ENCODE measurements at regions not wholly inside any gene's neighbourhood (a gene's known extent, or its start where the extent isn't known, plus 50 kb on each side); places are given as distances from the start of the nearest gene placed in this dataset.

GRCh38 chr2:175393851-175394250, 212.3 kb upstream of the ATP5MC3 start:
- Mint-ChIP-seq H3K4me3 (no peak overlapping the region), H3K27ac (no peak overlapping the region), H3K36me3 (ENCODE audit: low read depth) (no peaks in the 10 kb centered on the region), H3K9me3 (peaks cover 3% of the 10 kb centered on the region), H3K4me1 (no peaks in the 10 kb centered on the region), H3K27me3 (no peaks in the 10 kb centered on the region)
- no peak for TF ChIP-seq CTCF (IDR thresholded peaks at IDR 0.05)
- ChIA-PET POLR2A (no interaction called here), CTCF (no interaction called here)
- ATAC-seq (ENCODE audit: low read depth) (no peak), DNase-seq (no peak)
- intact Hi-C loops (cut with micrococcal nuclease), result no loop called here

- H3K9me3 Mint-ChIP-seq, result peaks cover 23% of the 10 kb centered on the region
- no peak for DNase-seq
- intact Hi-C loops (cut with micrococcal nuclease), result no loop called here
- no peak for ATAC-seq (ENCODE audit: low read depth)
- H3K27me3 Mint-ChIP-seq, result peaks cover 2% of the 10 kb centered on the region
- H3K4me3 Mint-ChIP-seq, result no peak overlapping the region
- no peaks in the 10 kb centered on the region for H3K36me3 Mint-ChIP-seq (ENCODE audit: low read depth)
- no peak overlapping the region for H3K27ac Mint-ChIP-seq
- POLR2A ChIA-PET, result no interaction called here
- CTCF ChIA-PET, result interaction anchor here (0.6 kb wide), 1 partner anchor 17 kb away, joined by 3 read pairs; no protein-coding TSS in a partner anchor
- TF ChIP-seq CTCF (IDR thresholded peaks at IDR 0.05), result no peak
- no peaks in the 10 kb centered on the region for H3K4me1 Mint-ChIP-seq
Measured at GRCh38 chr2:175383286-175383685, 201.8 kb upstream of the ATP5MC3 start.

DNA sequence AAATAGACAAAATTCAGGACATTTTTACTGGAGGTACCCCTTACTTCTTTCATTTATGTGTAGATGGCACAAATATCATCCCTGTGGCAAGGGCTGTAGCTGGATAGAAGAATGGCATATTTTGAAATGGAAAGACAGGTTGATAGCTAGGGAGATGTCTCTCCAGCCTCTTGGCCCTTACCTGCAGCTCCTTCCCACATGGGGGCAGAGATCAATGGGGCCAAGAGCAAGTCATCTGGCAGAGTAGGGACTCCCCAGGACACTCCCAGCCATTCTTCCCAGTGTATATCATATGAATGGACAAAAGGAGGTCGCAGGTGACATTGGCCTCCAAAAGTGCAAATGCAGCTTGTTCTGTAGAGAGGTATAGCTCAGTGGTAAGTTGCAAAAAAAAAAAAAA, 192.2 kb upstream of the ATP5MC3 start:
- no peaks in the 10 kb centered on the region for H3K9me3 Mint-ChIP-seq
- no peaks in the 10 kb centered on the region for H3K36me3 Mint-ChIP-seq (ENCODE audit: low read depth)
- ChIA-PET POLR2A (no interaction called here), CTCF (interaction anchor here (0.8 kb wide), 1 partner anchor 8 kb away, joined by 3 read pairs; no protein-coding TSS in a partner anchor)
- intact Hi-C loops (cut with micrococcal nuclease), result no loop called here
- H3K4me1 Mint-ChIP-seq, result no peaks in the 10 kb centered on the region
- ATAC-seq (ENCODE audit: low read depth), result no peak
- H3K4me3 Mint-ChIP-seq, result no peak overlapping the region
- H3K27me3 Mint-ChIP-seq, result peaks cover 2% of the 10 kb centered on the region
- TF ChIP-seq CTCF (IDR thresholded peaks at IDR 0.05), result no peak
- no peak for DNase-seq
- H3K27ac Mint-ChIP-seq, result no peak overlapping the region

- no peak overlapping the region for H3K27ac Mint-ChIP-seq
- no peak for TF ChIP-seq CTCF (IDR thresholded peaks at IDR 0.05)
- no peaks in the 10 kb centered on the region for H3K4me1 Mint-ChIP-seq
- no peaks in the 10 kb centered on the region for H3K9me3 Mint-ChIP-seq
- intact Hi-C loops (cut with micrococcal nuclease), result no loop called here
- peaks cover 2% of the 10 kb centered on the region for H3K27me3 Mint-ChIP-seq
- no peak for ATAC-seq (ENCODE audit: low read depth)
- CTCF ChIA-PET, result no interaction called here
- no peak for DNase-seq
- no peak overlapping the region for H3K4me3 Mint-ChIP-seq
- POLR2A ChIA-PET, result no interaction called here
- H3K36me3 Mint-ChIP-seq (ENCODE audit: low read depth), result no peaks in the 10 kb centered on the region
Measured at GRCh38 chr2:175372704-175373701, 191.5 kb upstream of the ATP5MC3 start.

DNA sequence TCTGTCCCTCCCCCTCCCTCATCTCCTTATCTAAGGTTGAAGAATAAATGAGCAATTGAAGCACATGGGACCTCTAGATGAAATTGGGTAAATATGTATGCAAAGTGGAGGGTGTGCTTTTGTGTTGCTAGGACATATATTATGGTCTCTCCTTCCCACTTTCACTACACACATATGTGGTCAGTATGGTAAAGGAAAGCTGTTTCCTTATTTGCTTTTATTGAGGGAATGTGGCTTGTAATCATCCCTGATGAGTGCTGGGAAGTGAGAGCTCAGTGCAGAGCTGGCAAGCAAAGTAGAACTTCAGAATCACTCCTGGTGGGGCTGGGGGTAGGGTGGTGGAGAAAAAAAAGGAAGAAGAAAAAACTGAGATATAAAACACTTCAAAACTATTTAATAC, 189.9 kb upstream of the ATP5MC3 start:
- DNase-seq (no peak), ATAC-seq (ENCODE audit: low read depth) (no peak)
- no peaks in the 10 kb centered on the region for H3K4me1 Mint-ChIP-seq
- intact Hi-C loops (cut with micrococcal nuclease), result no loop called here
- H3K27ac Mint-ChIP-seq, result no peak overlapping the region
- peaks cover 2% of the 10 kb centered on the region for H3K27me3 Mint-ChIP-seq
- no peaks in the 10 kb centered on the region for H3K9me3 Mint-ChIP-seq
- ChIA-PET POLR2A (no interaction called here), CTCF (no interaction called here)
- H3K36me3 Mint-ChIP-seq (ENCODE audit: low read depth), result no peaks in the 10 kb centered on the region
- H3K4me3 Mint-ChIP-seq, result no peak overlapping the region
- no peak for TF ChIP-seq CTCF (IDR thresholded peaks at IDR 0.05)

Measured in activated B cell treated with CpG ODN at 0.5 μM for 24 hours (primary cell).